ENCODE measurements at regions not wholly inside any gene's neighbourhood (a gene's known extent, or its start where the extent isn't known, plus 50 kb on each side); places are given as distances from the start of the nearest gene placed in this dataset.

DNA sequence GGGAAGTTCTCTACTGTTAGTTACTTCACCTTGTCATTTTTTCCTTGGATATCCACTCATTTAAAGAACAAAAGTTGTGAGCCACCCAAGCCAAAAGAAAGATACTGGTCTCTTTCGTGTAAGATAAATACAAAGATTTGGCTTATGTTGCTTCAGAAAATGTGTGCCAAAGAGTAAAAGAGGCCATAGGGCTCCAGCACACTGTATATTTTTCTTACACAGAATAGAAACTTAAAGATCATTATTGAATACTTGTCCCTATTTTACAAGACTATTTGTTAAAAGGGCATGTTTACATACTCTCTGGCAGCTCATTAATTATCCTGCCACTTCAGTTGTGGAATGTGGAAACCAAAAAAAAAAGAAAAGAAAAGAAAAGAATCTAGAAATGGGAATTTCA is 284.2 kb upstream of the LRRC7 start:
- TF ChIP-seq, protein P1, sequence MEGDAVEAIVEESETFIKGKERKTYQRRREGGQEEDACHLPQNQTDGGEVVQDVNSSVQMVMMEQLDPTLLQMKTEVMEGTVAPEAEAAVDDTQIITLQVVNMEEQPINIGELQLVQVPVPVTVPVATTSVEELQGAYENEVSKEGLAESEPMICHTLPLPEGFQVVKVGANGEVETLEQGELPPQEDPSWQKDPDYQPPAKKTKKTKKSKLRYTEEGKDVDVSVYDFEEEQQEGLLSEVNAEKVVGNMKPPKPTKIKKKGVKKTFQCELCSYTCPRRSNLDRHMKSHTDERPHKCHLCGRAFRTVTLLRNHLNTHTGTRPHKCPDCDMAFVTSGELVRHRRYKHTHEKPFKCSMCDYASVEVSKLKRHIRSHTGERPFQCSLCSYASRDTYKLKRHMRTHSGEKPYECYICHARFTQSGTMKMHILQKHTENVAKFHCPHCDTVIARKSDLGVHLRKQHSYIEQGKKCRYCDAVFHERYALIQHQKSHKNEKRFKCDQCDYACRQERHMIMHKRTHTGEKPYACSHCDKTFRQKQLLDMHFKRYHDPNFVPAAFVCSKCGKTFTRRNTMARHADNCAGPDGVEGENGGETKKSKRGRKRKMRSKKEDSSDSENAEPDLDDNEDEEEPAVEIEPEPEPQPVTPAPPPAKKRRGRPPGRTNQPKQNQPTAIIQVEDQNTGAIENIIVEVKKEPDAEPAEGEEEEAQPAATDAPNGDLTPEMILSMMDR (IDR thresholded peaks at IDR 0.05; ENCODE audit: low read length), result no peak
- no peak for TF ChIP-seq EZH2 (IDR thresholded peaks at IDR 0.05; ENCODE audit: borderline replicate concordance, low read length)
